A549 (cell line): ENCODE measurements at regions not wholly inside any gene's neighbourhood (a gene's known extent, or its start where the extent isn't known, plus 50 kb on each side); places are given as distances from the start of the nearest gene placed in this dataset.
"Not testable (repeated sequence)": the region's sequence is repeated elsewhere in the genome, so short reads cannot be mapped to it uniquely, and the experiment has no call there.

Experiments
- ATAC-seq, 2 experiments: fragments of 200-7000 bp in 1 of 2; fragments of >200 bp in 1 of 2; cut with Nextera tagmentation in 1 of 2; cut with Tn5 transposase in 1 of 2; 3 replicates each; pipeline versions ENCODE4 v1.8.0 to v1.9.1; 2018 to 2020; ENCODE audit warnings: mild to moderate bottlenecking in 1 of 2, moderate library complexity in 1 of 2
- CTCF ChIA-PET: fragments of 300-600 bp; sonication (Branson Sonifier 250); formaldehyde crosslinking; extraction: SDS; loops from one replicate; lab custom pipeline; 2021; ENCODE audit warnings: antibody characterized with exemption, inconsistent platforms; lab: Yijun Ruan, JAX
- POLR2A ChIA-PET: fragments of 350-600 bp; formaldehyde crosslinking; extraction: SDS; loops from one replicate; lab custom pipeline; 2021; ENCODE audit warnings: antibody characterized with exemption, inconsistent platforms; lab: Yijun Ruan, JAX
- DNase-seq, 2 experiments: peaks; one replicate each; pipeline versions ENCODE4 v3.0.0 to v3.0.0-alpha.2; 2011 to 2016; ENCODE audit warnings: low read depth in 1 of 2, low spot score in 1 of 2
- FAIRE-seq: peaks from 2 replicates; lab custom pipeline; 2011; peaks lifted over from hg19 to GRCh38; lab: Jason Lieb, UNC
- H3K27ac ChIP-seq, 2 experiments: fragments of >200 bp; sonication (Bioruptor Twin); formaldehyde crosslinking; 3 replicates each; pipeline ENCODE4 v1.5.1; 2016 to 2017
- H3K4me1 ChIP-seq: fragments of >200 bp; sonication (Bioruptor Twin); formaldehyde crosslinking; 3 replicates; pipeline ENCODE4 v1.6.1; 2016
- H3K4me2 ChIP-seq: fragments of >200 bp; sonication (Bioruptor Twin); formaldehyde crosslinking; 3 replicates; pipeline ENCODE4 v1.6.1; 2016
- H3K4me3 ChIP-seq: fragments of >200 bp; sonication (Bioruptor Twin); formaldehyde crosslinking; 3 replicates; pipeline ENCODE4 v1.5.1; 2016
- H3K9me3 ChIP-seq: fragments of >200 bp; sonication (Bioruptor Twin); formaldehyde crosslinking; 3 replicates; pipeline ENCODE4 v1.6.1; 2016
- ATOH8 ChIP-seq: fragments of 250-450 bp; sonication (Bioruptor Pico); IDR thresholded peaks from 2 replicates; pipeline ENCODE4 v1.5.0; 2020; ENCODE audit warnings: low read depth, mild to moderate bottlenecking, moderate library complexity
- BHLHE40 ChIP-seq: IDR thresholded peaks from 2 replicates; pipeline ENCODE4 v1.6.1; 2012; ENCODE audit warnings: low read depth, low read length, inconsistent platforms
- CBX2 ChIP-seq: fragments of 200-600 bp; sonication (generic); IDR thresholded peaks from 2 replicates; pipeline ENCODE4 v1.6.1; 2016; ENCODE audit warnings: low read depth, mild to moderate bottlenecking, borderline replicate concordance
- CHD4 ChIP-seq: fragments of 200-600 bp; sonication (generic); IDR thresholded peaks from 2 replicates; pipeline ENCODE4 v1.6.1; 2016; ENCODE audit warnings: antibody characterized with exemption, mild to moderate bottlenecking, borderline replicate concordance
- EHF ChIP-seq: fragments of 250-450 bp; sonication (Bioruptor Pico); IDR thresholded peaks from 2 replicates; pipeline ENCODE4 v1.5.0; 2020; ENCODE audit warnings: mild to moderate bottlenecking
- ESRRA ChIP-seq: fragments of 150-350 bp; IDR thresholded peaks from 2 replicates; pipeline ENCODE4 v1.6.1; 2014; ENCODE audit warnings: mild to moderate bottlenecking, low read length, borderline replicate concordance
- GATA3 ChIP-seq: IDR thresholded peaks from 2 replicates; pipeline ENCODE4 v1.6.1; 2012; ENCODE audit warnings: borderline replicate concordance
- HEYL ChIP-seq: fragments of 250-450 bp; sonication (Bioruptor Pico); IDR thresholded peaks from 2 replicates; pipeline ENCODE4 v1.8.0; 2021; ENCODE audit warnings: mild to moderate bottlenecking, moderate library complexity
- JUN ChIP-seq, 2 experiments: fragments of >200 bp; sonication (Bioruptor Twin); formaldehyde crosslinking; IDR thresholded peaks; 2 replicates in 1 of 2; 3 replicates in 1 of 2; pipeline ENCODE4 v1.6.1; 2016 to 2017
- KDM1A ChIP-seq: fragments of 200-600 bp; sonication (generic); IDR thresholded peaks from 2 replicates; pipeline ENCODE4 v1.6.1; 2016; ENCODE audit warnings: low read depth, mild to moderate bottlenecking
- KDM5A ChIP-seq: fragments of 200-600 bp; sonication (generic); IDR thresholded peaks from 2 replicates; pipeline ENCODE4 v1.6.1; 2016; ENCODE audit warnings: antibody characterized with exemption, mild to moderate bottlenecking
- MAFK ChIP-seq: fragments of 450-650 bp; IDR thresholded peaks from 2 replicates; pipeline ENCODE4 v1.6.1; 2014; ENCODE audit not compliant: partially characterized antibody
- MYC ChIP-seq: IDR thresholded peaks from 2 replicates; pipeline ENCODE4 v1.6.1; 2012; ENCODE audit warnings: mild to moderate bottlenecking, inconsistent platforms, low read length, improper control_type of control experiment, borderline replicate concordance
- PHF8 ChIP-seq: fragments of 200-600 bp; sonication (generic); IDR thresholded peaks from 2 replicates; pipeline ENCODE4 v1.6.1; 2016; ENCODE audit warnings: low read depth, mild to moderate bottlenecking, antibody characterized with exemption, moderate library complexity, borderline replicate concordance
- POLR2AphosphoS2 ChIP-seq: conservative IDR thresholded peaks from 2 replicates; pipeline ENCODE4 v1.6.1; 2012; ENCODE audit warnings: low read length, improper control_type of control experiment, inconsistent platforms
- RCOR1 ChIP-seq: fragments of 150-350 bp; IDR thresholded peaks from 2 replicates; pipeline ENCODE4 v1.6.1; 2014; ENCODE audit warnings: antibody characterized with exemption, low read length, low read depth
- RNF2 ChIP-seq: fragments of 200-600 bp; sonication (generic); IDR thresholded peaks from 2 replicates; pipeline ENCODE4 v1.6.1; 2016; ENCODE audit warnings: low read depth, mild to moderate bottlenecking, antibody characterized with exemption, moderate library complexity, borderline replicate concordance
- SREBF2 ChIP-seq: fragments of 450-650 bp; IDR thresholded peaks from 2 replicates; pipeline ENCODE4 v1.6.1; 2014; ENCODE audit warnings: mild to moderate bottlenecking, moderate library complexity
- TFCP2L1 ChIP-seq: fragments of 250-450 bp; sonication (Bioruptor Pico); IDR thresholded peaks from 2 replicates; pipeline ENCODE4 v1.5.0; 2021; ENCODE audit warnings: mild to moderate bottlenecking
- TP53 ChIP-seq: fragments of 250-450 bp; sonication (Bioruptor Pico); IDR thresholded peaks from 2 replicates; pipeline ENCODE4 v1.5.0; 2021; ENCODE audit warnings: mild to moderate bottlenecking, moderate library complexity
- ZSCAN20 ChIP-seq: fragments of 250-450 bp; sonication (Bioruptor Pico); IDR thresholded peaks from 2 replicates; pipeline ENCODE4 v1.8.0; 2022; ENCODE audit warnings: mild to moderate bottlenecking, moderate library complexity
- WGBS: methylation state at CpG from one replicate; pipeline ENCODE4 v1.1.6; 2017; ENCODE audit errors: missing lambda C conversion rate; 5-methylcytosine and 5-hydroxymethylcytosine counted together

GRCh38 chr6:150491811-150492172, 107.9 kb upstream of the PLEKHG1 start:
- ATAC-seq = no peak
- 15% methylated on average over 2 of the region's 2 CpGs for WGBS
- ChIA-PET CTCF (interaction anchor here (0.7 to 1.2 kb wide), 3 partner anchors 13 to 931 kb away, joined by 3 read pairs; no protein-coding TSS in a partner anchor), POLR2A (no interaction called here)
- no peak for FAIRE-seq
- peaks cover 7% of the 10 kb centered on the region for H3K4me1 ChIP-seq
- DNase-seq = no peak
- H3K27ac ChIP-seq = peak overlapping the region in 1 of 2 experiments; percentile 28; a peak in 1 of 6 replicates
- H3K4me3 ChIP-seq = no peak overlapping the region
- H3K9me3 ChIP-seq = no peaks in the 10 kb centered on the region
- H3K4me2 ChIP-seq = peak overlapping the region; percentile 50
- TF ChIP-seq RNF2 (no peak), EHF (CRISPR knock-in tag) (no peak), GATA3 (no peak)
- TF ChIP-seq, all 56 proteins: peak for 0

GRCh38 chr6:150492507-150492906, 107.2 kb upstream of the PLEKHG1 start:
- peak overlapping the region; percentile 33; the same call in 2 of the 3 replicates for H3K4me2 ChIP-seq
- H3K4me1 ChIP-seq = peaks cover 7% of the 10 kb centered on the region

GRCh38 chr6:150492941-150493340, 106.7 kb upstream of the PLEKHG1 start:
- Histone ChIP-seq H3K9me3 (no peaks in the 10 kb centered on the region), H3K4me2 (peak overlapping the region; percentile 33; the same call in 2 of the 3 replicates), H3K4me1 (peaks cover 7% of the 10 kb centered on the region), H3K4me3 (no peak overlapping the region), H3K27ac (peak overlapping the region in 1 of 2 experiments; percentile 46; a peak in 2 of 6 replicates)
- CTCF ChIA-PET = no interaction called here
- ATAC-seq (peak in 1 of 2 experiments; percentile 22; a peak in 1 of 6 replicates), FAIRE-seq (no peak), DNase-seq (peak in 1 of 2 experiments; percentile 13)
- TF ChIP-seq TFCP2L1 (CRISPR knock-in tag) (no peak), ZSCAN20 (CRISPR knock-in tag) (no peak), BHLHE40 (no peak), SREBF2 (no peak), POLR2AphosphoS2 (no peak), ESRRA (no peak), KDM5A (no peak), KDM1A (no peak), CHD4 (no peak), JUN (IDR thresholded peaks at IDR 0.05) (no peak), PHF8 (no peak), RCOR1 (no peak), ATOH8 (no peak), EHF (CRISPR knock-in tag) (no peak), MYC (no peak), CBX2 (no peak), MAFK (no peak), TP53 (CRISPR knock-in tag) (no peak)
- 27% methylated on average over 6 of the region's 7 CpGs for WGBS
- POLR2A ChIA-PET = no interaction called here

More at GRCh38 chr6:150492507-150492906, 107.2 kb upstream of the PLEKHG1 start:
- no peak overlapping the region for H3K4me3 ChIP-seq
- FAIRE-seq = no peak
- ChIA-PET CTCF (interaction anchor here (1.2 kb wide), 1 partner anchor 21 kb away, joined by 3 read pairs; no protein-coding TSS in a partner anchor), POLR2A (no interaction called here)
- peak; percentile 13 to 42 for DNase-seq
- H3K27ac ChIP-seq = 0 out of 6 replicates have a peak overlapping the region, but pooled peaks of 1 of the 2 experiments have one; percentile 10
- no peaks in the 10 kb centered on the region for H3K9me3 ChIP-seq
- no peak for TF ChIP-seq HEYL (CRISPR knock-in tag)
- peak; percentile 62 to 76; a peak in 5 of 6 replicates for ATAC-seq
- WGBS = 79% methylated on average over 2 of the region's 2 CpGs

GRCh38 chr6:150493552-150493951, 106.1 kb upstream of the PLEKHG1 start:
- 75% methylated on average over 2 of the region's 2 CpGs for WGBS
- CTCF ChIA-PET = interaction anchor here (1.2 kb wide), 1 partner anchor 20 kb away, joined by 3 read pairs; no protein-coding TSS in a partner anchor
- peak overlapping the region in 1 of 2 experiments; percentile 46; a peak in 2 of 6 replicates for H3K27ac ChIP-seq
- FAIRE-seq, ATAC-seq, H3K4me3 ChIP-seq, POLR2A ChIA-PET, H3K4me2 ChIP-seq, H3K4me1 ChIP-seq, H3K9me3 ChIP-seq, DNase-seq: not testable (repeated sequence)
